C4-2B (cell line): ENCODE measurements at regions not wholly inside any gene's neighbourhood (a gene's known extent, or its start where the extent isn't known, plus 50 kb on each side); places are given as distances from the start of the nearest gene placed in this dataset.
"Not testable (repeated sequence)": the region's sequence is repeated elsewhere in the genome, so short reads cannot be mapped to it uniquely, and the experiment has no call there.

Source experiments
- ZFX ChIP-seq: fragments of 450-650 bp; IDR thresholded peaks from 2 replicates; pipeline ENCODE4 v1.6.1; 2017
- TF ChIP-seq, protein P1 (sequence below): fragments of 450-650 bp; conservative IDR thresholded peaks from 2 replicates; pipeline ENCODE4 v1.5.1; 2017; ENCODE audit warnings: mild to moderate bottlenecking

DNA sequence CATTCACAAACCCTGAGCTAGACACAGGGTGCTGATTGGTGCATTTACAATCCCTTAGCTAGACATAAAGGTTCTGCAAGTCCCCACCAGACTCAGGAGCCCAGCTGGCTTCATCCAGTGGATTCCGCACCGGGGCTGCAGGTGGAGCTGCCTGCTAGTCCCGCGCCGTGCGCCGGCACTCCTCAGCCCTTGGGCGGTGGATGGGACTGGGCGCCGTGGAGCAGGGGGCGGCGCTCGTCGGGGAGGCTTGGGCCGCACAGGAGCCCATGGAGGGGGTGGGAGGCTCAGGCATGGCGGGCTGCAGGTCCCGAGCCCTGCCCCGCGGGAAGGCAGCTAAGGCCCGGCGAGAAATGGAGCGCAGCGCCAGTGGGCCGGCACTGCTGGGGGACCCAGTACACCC lies 725.7 kb downstream of the TBC1D22A start:
- TF ChIP-seq, protein P1, sequence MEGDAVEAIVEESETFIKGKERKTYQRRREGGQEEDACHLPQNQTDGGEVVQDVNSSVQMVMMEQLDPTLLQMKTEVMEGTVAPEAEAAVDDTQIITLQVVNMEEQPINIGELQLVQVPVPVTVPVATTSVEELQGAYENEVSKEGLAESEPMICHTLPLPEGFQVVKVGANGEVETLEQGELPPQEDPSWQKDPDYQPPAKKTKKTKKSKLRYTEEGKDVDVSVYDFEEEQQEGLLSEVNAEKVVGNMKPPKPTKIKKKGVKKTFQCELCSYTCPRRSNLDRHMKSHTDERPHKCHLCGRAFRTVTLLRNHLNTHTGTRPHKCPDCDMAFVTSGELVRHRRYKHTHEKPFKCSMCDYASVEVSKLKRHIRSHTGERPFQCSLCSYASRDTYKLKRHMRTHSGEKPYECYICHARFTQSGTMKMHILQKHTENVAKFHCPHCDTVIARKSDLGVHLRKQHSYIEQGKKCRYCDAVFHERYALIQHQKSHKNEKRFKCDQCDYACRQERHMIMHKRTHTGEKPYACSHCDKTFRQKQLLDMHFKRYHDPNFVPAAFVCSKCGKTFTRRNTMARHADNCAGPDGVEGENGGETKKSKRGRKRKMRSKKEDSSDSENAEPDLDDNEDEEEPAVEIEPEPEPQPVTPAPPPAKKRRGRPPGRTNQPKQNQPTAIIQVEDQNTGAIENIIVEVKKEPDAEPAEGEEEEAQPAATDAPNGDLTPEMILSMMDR = not testable (repeated sequence)
- TF ChIP-seq ZFX = not testable (repeated sequence)
